ENCODE measurements at regions not wholly inside any gene's neighbourhood (a gene's known extent, or its start where the extent isn't known, plus 50 kb on each side); places are given as distances from the start of the nearest gene placed in this dataset.

DNA sequence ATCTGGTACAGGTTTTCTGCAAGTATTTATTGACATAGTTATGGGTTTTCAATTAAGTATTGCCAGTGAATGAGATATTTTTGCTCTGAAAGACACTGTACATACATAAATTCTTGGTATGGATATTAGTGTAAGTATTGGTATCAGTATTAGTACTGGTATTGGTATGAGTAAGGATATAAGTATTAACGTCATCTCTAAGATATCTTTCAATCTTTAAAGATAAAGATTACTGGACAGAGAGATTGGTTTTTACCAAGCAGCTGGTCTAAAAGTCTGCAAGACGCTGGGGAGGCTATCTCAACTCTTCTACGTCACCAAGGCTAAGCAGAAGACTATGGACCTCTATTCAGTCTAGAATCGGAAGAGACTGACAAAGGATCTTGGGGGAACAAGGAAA lies 234.5 kb downstream of the NXPE2 start:
- TF ChIP-seq, protein P1, sequence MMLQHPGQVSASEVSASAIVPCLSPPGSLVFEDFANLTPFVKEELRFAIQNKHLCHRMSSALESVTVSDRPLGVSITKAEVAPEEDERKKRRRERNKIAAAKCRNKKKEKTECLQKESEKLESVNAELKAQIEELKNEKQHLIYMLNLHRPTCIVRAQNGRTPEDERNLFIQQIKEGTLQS (IDR thresholded peaks at IDR 0.05) = no peak
- no peak for TF ChIP-seq NR2F2 (IDR thresholded peaks at IDR 0.05)
- TF ChIP-seq YY1 (IDR thresholded peaks at IDR 0.05) = no peak
- TF ChIP-seq JUND (IDR thresholded peaks at IDR 0.05) = no peak
- TF ChIP-seq TAF1 (conservative IDR thresholded peaks at IDR 0.05) = no peak
- no peak for TF ChIP-seq FOXA1 (IDR thresholded peaks at IDR 0.05)
- TF ChIP-seq RXRA (IDR thresholded peaks at IDR 0.05) = no peak
- no peak for TF ChIP-seq HNF4A (conservative IDR thresholded peaks at IDR 0.05)
- TF ChIP-seq EGR1 (IDR thresholded peaks at IDR 0.05; ENCODE audit: low read depth in 2 of 2) = no peak
- TF ChIP-seq HNF4G (IDR thresholded peaks at IDR 0.05) = no peak
- TF ChIP-seq, protein P2, sequence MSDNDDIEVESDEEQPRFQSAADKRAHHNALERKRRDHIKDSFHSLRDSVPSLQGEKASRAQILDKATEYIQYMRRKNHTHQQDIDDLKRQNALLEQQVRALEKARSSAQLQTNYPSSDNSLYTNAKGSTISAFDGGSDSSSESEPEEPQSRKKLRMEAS (IDR thresholded peaks at IDR 0.05) = no peak
- no peak for TF ChIP-seq GABPA (IDR thresholded peaks at IDR 0.05 in 1 of 2, conservative IDR thresholded peaks at IDR 0.05 in 1 of 2)
- no peak for TF ChIP-seq SP1 (IDR thresholded peaks at IDR 0.05)
- TF ChIP-seq, protein P3, sequence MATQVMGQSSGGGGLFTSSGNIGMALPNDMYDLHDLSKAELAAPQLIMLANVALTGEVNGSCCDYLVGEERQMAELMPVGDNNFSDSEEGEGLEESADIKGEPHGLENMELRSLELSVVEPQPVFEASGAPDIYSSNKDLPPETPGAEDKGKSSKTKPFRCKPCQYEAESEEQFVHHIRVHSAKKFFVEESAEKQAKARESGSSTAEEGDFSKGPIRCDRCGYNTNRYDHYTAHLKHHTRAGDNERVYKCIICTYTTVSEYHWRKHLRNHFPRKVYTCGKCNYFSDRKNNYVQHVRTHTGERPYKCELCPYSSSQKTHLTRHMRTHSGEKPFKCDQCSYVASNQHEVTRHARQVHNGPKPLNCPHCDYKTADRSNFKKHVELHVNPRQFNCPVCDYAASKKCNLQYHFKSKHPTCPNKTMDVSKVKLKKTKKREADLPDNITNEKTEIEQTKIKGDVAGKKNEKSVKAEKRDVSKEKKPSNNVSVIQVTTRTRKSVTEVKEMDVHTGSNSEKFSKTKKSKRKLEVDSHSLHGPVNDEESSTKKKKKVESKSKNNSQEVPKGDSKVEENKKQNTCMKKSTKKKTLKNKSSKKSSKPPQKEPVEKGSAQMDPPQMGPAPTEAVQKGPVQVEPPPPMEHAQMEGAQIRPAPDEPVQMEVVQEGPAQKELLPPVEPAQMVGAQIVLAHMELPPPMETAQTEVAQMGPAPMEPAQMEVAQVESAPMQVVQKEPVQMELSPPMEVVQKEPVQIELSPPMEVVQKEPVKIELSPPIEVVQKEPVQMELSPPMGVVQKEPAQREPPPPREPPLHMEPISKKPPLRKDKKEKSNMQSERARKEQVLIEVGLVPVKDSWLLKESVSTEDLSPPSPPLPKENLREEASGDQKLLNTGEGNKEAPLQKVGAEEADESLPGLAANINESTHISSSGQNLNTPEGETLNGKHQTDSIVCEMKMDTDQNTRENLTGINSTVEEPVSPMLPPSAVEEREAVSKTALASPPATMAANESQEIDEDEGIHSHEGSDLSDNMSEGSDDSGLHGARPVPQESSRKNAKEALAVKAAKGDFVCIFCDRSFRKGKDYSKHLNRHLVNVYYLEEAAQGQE (IDR thresholded peaks at IDR 0.05) = no peak
- Histone ChIP-seq H3K27ac (ENCODE audit: low read depth in 1 of 2, low read length in 2 of 2) (no peak overlapping the region), H3K4me1 (ENCODE audit: control insufficient read depth in 4 of 4, insufficient read depth in 4 of 4, low read length in 3 of 4) (no peaks in the 10 kb centered on the region), H3K9ac (ENCODE audit: low read depth in 1 of 2, low read length in 2 of 2) (no peak overlapping the region), H3K4me3 (ENCODE audit: low read depth in 1 of 3, low read length in 3 of 3) (no peak overlapping the region), H3K9me3 (ENCODE audit: control insufficient read depth in 4 of 4, low read length in 3 of 4) (no peaks in the 10 kb centered on the region), H3K36me3 (ENCODE audit: control insufficient read depth in 4 of 4, insufficient read depth in 3 of 4, low read depth in 1 of 4, low read length in 3 of 4) (no peaks in the 10 kb centered on the region), H3K27me3 (ENCODE audit: control insufficient read depth in 4 of 4, insufficient read depth in 4 of 4, low read length in 3 of 4) (peaks cover 0 to 2% (median 0%) of the 10 kb centered on the region in 4 donors)
- DNase-seq (ENCODE audit: low spot score) = no peak
- WGBS = 71% methylated on average over 4 of the region's 4 CpGs

DNA sequence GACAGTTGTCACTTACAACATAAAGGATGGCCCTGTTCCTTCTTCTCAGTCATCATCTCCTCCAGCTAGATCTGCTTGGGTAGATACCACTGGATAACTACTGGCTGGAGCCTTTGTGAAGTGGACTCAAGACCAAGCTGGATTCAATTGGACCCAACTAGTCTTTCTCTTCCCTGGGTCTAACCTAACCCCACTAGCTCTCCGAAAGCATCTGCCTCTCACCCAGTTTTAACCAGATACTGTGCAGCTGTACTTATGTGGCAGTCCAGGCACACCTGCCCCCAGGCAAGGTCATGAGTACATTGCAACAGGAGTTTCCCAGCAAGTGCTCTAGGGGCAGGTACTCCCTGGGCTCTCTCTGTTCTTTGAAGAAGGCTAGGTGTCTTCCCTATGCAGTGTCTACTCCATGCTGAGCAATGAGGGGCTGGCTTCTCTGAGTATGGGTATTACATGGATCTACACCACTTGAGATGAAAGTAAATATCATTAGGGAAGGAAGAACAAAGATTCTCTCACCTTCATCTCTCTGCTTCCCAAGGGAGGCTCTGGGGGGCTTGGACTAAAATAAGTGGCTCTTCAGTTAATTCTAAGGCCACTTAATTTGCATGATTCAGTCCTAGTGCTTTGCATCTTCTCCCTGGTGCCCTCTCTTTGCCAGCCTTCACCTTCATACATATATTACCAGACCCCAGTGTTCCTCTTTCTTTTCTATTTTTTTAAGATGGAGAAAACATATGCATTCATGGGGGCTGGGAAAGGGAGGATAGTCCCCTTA lies 236.1 kb downstream of the NXPE2 start:
- no peaks in the 10 kb centered on the region for H3K4me1 ChIP-seq (ENCODE audit: control insufficient read depth in 4 of 4, insufficient read depth in 4 of 4, low read length in 3 of 4)
- H3K4me3 ChIP-seq (ENCODE audit: low read depth in 1 of 3, low read length in 3 of 3) = no peak overlapping the region
- no peaks in the 10 kb centered on the region for H3K36me3 ChIP-seq (ENCODE audit: control insufficient read depth in 4 of 4, insufficient read depth in 3 of 4, low read depth in 1 of 4, low read length in 3 of 4)
- TF ChIP-seq RAD21 (IDR thresholded peaks at IDR 0.05) = no peak
- no peak for TF ChIP-seq HNF4A (conservative IDR thresholded peaks at IDR 0.05)
- no peak for TF ChIP-seq EGR1 (IDR thresholded peaks at IDR 0.05; ENCODE audit: low read depth in 2 of 2)
- TF ChIP-seq, protein P1 (IDR thresholded peaks at IDR 0.05) = no peak
- TF ChIP-seq, protein P4, sequence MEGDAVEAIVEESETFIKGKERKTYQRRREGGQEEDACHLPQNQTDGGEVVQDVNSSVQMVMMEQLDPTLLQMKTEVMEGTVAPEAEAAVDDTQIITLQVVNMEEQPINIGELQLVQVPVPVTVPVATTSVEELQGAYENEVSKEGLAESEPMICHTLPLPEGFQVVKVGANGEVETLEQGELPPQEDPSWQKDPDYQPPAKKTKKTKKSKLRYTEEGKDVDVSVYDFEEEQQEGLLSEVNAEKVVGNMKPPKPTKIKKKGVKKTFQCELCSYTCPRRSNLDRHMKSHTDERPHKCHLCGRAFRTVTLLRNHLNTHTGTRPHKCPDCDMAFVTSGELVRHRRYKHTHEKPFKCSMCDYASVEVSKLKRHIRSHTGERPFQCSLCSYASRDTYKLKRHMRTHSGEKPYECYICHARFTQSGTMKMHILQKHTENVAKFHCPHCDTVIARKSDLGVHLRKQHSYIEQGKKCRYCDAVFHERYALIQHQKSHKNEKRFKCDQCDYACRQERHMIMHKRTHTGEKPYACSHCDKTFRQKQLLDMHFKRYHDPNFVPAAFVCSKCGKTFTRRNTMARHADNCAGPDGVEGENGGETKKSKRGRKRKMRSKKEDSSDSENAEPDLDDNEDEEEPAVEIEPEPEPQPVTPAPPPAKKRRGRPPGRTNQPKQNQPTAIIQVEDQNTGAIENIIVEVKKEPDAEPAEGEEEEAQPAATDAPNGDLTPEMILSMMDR (IDR thresholded peaks at IDR 0.05; ENCODE audit: low read depth, low read length, missing input control) = no peak
- no peak for TF ChIP-seq YY1 (IDR thresholded peaks at IDR 0.05)
- no peak for TF ChIP-seq SP1 (IDR thresholded peaks at IDR 0.05)
- TF ChIP-seq, protein P2 (IDR thresholded peaks at IDR 0.05) = no peak
- TF ChIP-seq HNF4G (IDR thresholded peaks at IDR 0.05) = no peak
- TF ChIP-seq, protein P5, sequence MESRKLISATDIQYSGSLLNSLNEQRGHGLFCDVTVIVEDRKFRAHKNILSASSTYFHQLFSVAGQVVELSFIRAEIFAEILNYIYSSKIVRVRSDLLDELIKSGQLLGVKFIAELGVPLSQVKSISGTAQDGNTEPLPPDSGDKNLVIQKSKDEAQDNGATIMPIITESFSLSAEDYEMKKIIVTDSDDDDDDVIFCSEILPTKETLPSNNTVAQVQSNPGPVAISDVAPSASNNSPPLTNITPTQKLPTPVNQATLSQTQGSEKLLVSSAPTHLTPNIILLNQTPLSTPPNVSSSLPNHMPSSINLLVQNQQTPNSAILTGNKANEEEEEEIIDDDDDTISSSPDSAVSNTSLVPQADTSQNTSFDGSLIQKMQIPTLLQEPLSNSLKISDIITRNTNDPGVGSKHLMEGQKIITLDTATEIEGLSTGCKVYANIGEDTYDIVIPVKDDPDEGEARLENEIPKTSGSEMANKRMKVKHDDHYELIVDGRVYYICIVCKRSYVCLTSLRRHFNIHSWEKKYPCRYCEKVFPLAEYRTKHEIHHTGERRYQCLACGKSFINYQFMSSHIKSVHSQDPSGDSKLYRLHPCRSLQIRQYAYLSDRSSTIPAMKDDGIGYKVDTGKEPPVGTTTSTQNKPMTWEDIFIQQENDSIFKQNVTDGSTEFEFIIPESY (IDR thresholded peaks at IDR 0.05) = no peak
- TF ChIP-seq, protein P3 (IDR thresholded peaks at IDR 0.05) = no peak
- no peak for TF ChIP-seq TAF1 (conservative IDR thresholded peaks at IDR 0.05)
- TF ChIP-seq GABPA (IDR thresholded peaks at IDR 0.05 in 1 of 2, conservative IDR thresholded peaks at IDR 0.05 in 1 of 2) = no peak
- no peak for TF ChIP-seq FOXA1 (IDR thresholded peaks at IDR 0.05)
- no peak for TF ChIP-seq RXRA (IDR thresholded peaks at IDR 0.05)
- no peak for TF ChIP-seq NR2F2 (IDR thresholded peaks at IDR 0.05)
- 80% methylated on average over 1 of the region's 1 CpG for WGBS
- H3K9ac ChIP-seq (ENCODE audit: low read depth in 1 of 2, low read length in 2 of 2) = no peak overlapping the region
- no peak for DNase-seq (ENCODE audit: low spot score)
- peaks cover 0 to 2% (median 0%) of the 10 kb centered on the region in 4 donors for H3K27me3 ChIP-seq (ENCODE audit: control insufficient read depth in 4 of 4, insufficient read depth in 4 of 4, low read length in 3 of 4)
- no peak overlapping the region for H3K27ac ChIP-seq (ENCODE audit: low read depth in 1 of 2, low read length in 2 of 2)
- H3K9me3 ChIP-seq (ENCODE audit: control insufficient read depth in 4 of 4, low read length in 3 of 4) = peaks cover 0 to 2% (median 0%) of the 10 kb centered on the region in 4 donors
